A549 (cell line): ENCODE measurements at regions not wholly inside any gene's neighbourhood (a gene's known extent, or its start where the extent isn't known, plus 50 kb on each side); places are given as distances from the start of the nearest gene placed in this dataset.

Experiments
- ATAC-seq, 2 experiments: fragments of 200-7000 bp in 1 of 2; fragments of >200 bp in 1 of 2; cut with Nextera tagmentation in 1 of 2; cut with Tn5 transposase in 1 of 2; 3 replicates each; pipeline versions ENCODE4 v1.8.0 to v1.9.1; 2018 to 2020; ENCODE audit warnings: mild to moderate bottlenecking in 1 of 2, moderate library complexity in 1 of 2
- CTCF ChIA-PET: fragments of 300-600 bp; sonication (Branson Sonifier 250); formaldehyde crosslinking; extraction: SDS; loops from one replicate; lab custom pipeline; 2021; ENCODE audit warnings: antibody characterized with exemption, inconsistent platforms; lab: Yijun Ruan, JAX
- POLR2A ChIA-PET: fragments of 350-600 bp; formaldehyde crosslinking; extraction: SDS; loops from one replicate; lab custom pipeline; 2021; ENCODE audit warnings: antibody characterized with exemption, inconsistent platforms; lab: Yijun Ruan, JAX
- DNase-seq, 2 experiments: peaks; one replicate each; pipeline versions ENCODE4 v3.0.0 to v3.0.0-alpha.2; 2011 to 2016; ENCODE audit warnings: low read depth in 1 of 2, low spot score in 1 of 2
- FAIRE-seq: peaks from 2 replicates; lab custom pipeline; 2011; peaks lifted over from hg19 to GRCh38; lab: Jason Lieb, UNC
- H3K27ac ChIP-seq, 2 experiments: fragments of >200 bp; sonication (Bioruptor Twin); formaldehyde crosslinking; 3 replicates each; pipeline ENCODE4 v1.5.1; 2016 to 2017
- H3K4me1 ChIP-seq: fragments of >200 bp; sonication (Bioruptor Twin); formaldehyde crosslinking; 3 replicates; pipeline ENCODE4 v1.6.1; 2016
- H3K4me2 ChIP-seq: fragments of >200 bp; sonication (Bioruptor Twin); formaldehyde crosslinking; 3 replicates; pipeline ENCODE4 v1.6.1; 2016
- H3K4me3 ChIP-seq: fragments of >200 bp; sonication (Bioruptor Twin); formaldehyde crosslinking; 3 replicates; pipeline ENCODE4 v1.5.1; 2016
- H3K9me3 ChIP-seq: fragments of >200 bp; sonication (Bioruptor Twin); formaldehyde crosslinking; 3 replicates; pipeline ENCODE4 v1.6.1; 2016
- CBX2 ChIP-seq: fragments of 200-600 bp; sonication (generic); IDR thresholded peaks from 2 replicates; pipeline ENCODE4 v1.6.1; 2016; ENCODE audit warnings: low read depth, mild to moderate bottlenecking, borderline replicate concordance
- CEBPB ChIP-seq, 2 experiments: fragments of >200 bp in 1 of 2; sonication (Bioruptor Twin) in 1 of 2; formaldehyde crosslinking in 1 of 2; IDR thresholded peaks; 2 replicates each; pipeline ENCODE4 v1.6.1; 2012 to 2016
- CHD4 ChIP-seq: fragments of 200-600 bp; sonication (generic); IDR thresholded peaks from 2 replicates; pipeline ENCODE4 v1.6.1; 2016; ENCODE audit warnings: antibody characterized with exemption, mild to moderate bottlenecking, borderline replicate concordance
- EHF ChIP-seq: fragments of 250-450 bp; sonication (Bioruptor Pico); IDR thresholded peaks from 2 replicates; pipeline ENCODE4 v1.5.0; 2020; ENCODE audit warnings: mild to moderate bottlenecking
- EHMT2 ChIP-seq: fragments of 200-600 bp; sonication (generic); IDR thresholded peaks from 2 replicates; pipeline ENCODE4 v1.6.1; 2016; ENCODE audit warnings: antibody characterized with exemption, low read depth, mild to moderate bottlenecking, moderate library complexity
- EP300 ChIP-seq, 2 experiments: fragments of >200 bp; sonication (Bioruptor Twin); formaldehyde crosslinking; IDR thresholded peaks; 2 replicates in 1 of 2; 3 replicates in 1 of 2; pipeline ENCODE4 v1.6.1; 2016 to 2017
- ESRRA ChIP-seq: fragments of 150-350 bp; IDR thresholded peaks from 2 replicates; pipeline ENCODE4 v1.6.1; 2014; ENCODE audit warnings: mild to moderate bottlenecking, low read length, borderline replicate concordance
- FOSB ChIP-seq: fragments of 250-450 bp; sonication (Bioruptor Pico); IDR thresholded peaks from 2 replicates; pipeline ENCODE4 v1.5.0; 2020; ENCODE audit warnings: mild to moderate bottlenecking, moderate library complexity
- FOSL2 ChIP-seq, 2 experiments: fragments of 450-650 bp in 1 of 2; fragments of >200 bp in 1 of 2; sonication (Bioruptor Twin) in 1 of 2; formaldehyde crosslinking; IDR thresholded peaks; 2 replicates each; pipeline versions ENCODE4 v1.5.0 to v1.6.1; 2016 to 2020; ENCODE audit warnings: mild to moderate bottlenecking in 1 of 2, moderate library complexity in 1 of 2
- FOXS1 ChIP-seq: fragments of 250-450 bp; sonication (Bioruptor Pico); IDR thresholded peaks from 2 replicates; pipeline ENCODE4 v1.5.0; 2020; ENCODE audit warnings: mild to moderate bottlenecking, moderate library complexity
- GATA3 ChIP-seq: IDR thresholded peaks from 2 replicates; pipeline ENCODE4 v1.6.1; 2012; ENCODE audit warnings: borderline replicate concordance
- HEYL ChIP-seq: fragments of 250-450 bp; sonication (Bioruptor Pico); IDR thresholded peaks from 2 replicates; pipeline ENCODE4 v1.8.0; 2021; ENCODE audit warnings: mild to moderate bottlenecking, moderate library complexity
- HOXA7 ChIP-seq: fragments of 250-450 bp; sonication (Bioruptor Pico); IDR thresholded peaks from 2 replicates; pipeline ENCODE4 v1.5.0; 2020; ENCODE audit warnings: mild to moderate bottlenecking, moderate library complexity
- HOXB13 ChIP-seq: fragments of 250-450 bp; sonication (Bioruptor Pico); IDR thresholded peaks from 2 replicates; pipeline ENCODE4 v1.5.0; 2020; ENCODE audit warnings: low read depth, mild to moderate bottlenecking, moderate library complexity
- JUN ChIP-seq, 2 experiments: fragments of >200 bp; sonication (Bioruptor Twin); formaldehyde crosslinking; IDR thresholded peaks; 2 replicates in 1 of 2; 3 replicates in 1 of 2; pipeline ENCODE4 v1.6.1; 2016 to 2017
- KDM1A ChIP-seq: fragments of 200-600 bp; sonication (generic); IDR thresholded peaks from 2 replicates; pipeline ENCODE4 v1.6.1; 2016; ENCODE audit warnings: low read depth, mild to moderate bottlenecking
- MAZ ChIP-seq: fragments of 150-350 bp; IDR thresholded peaks from 2 replicates; pipeline ENCODE4 v1.6.1; 2014; ENCODE audit warnings: antibody characterized with exemption, low read depth, low read length, borderline replicate concordance
- NFE2L2 ChIP-seq: fragments of 150-350 bp; conservative IDR thresholded peaks from 2 replicates; pipeline ENCODE4 v1.6.1; 2014; ENCODE audit warnings: low read length
- POLR2A ChIP-seq: IDR thresholded peaks from 2 replicates; pipeline ENCODE4 v1.6.1; 2012; ENCODE audit warnings: mild to moderate bottlenecking, low read length
- RARB ChIP-seq: fragments of 250-450 bp; sonication (Bioruptor Pico); IDR thresholded peaks from 2 replicates; pipeline ENCODE4 v1.8.0; 2021; ENCODE audit warnings: mild to moderate bottlenecking, moderate library complexity
- RCOR1 ChIP-seq: fragments of 150-350 bp; IDR thresholded peaks from 2 replicates; pipeline ENCODE4 v1.6.1; 2014; ENCODE audit warnings: antibody characterized with exemption, low read length, low read depth
- RFX5 ChIP-seq: fragments of 450-650 bp; IDR thresholded peaks from 2 replicates; pipeline ENCODE4 v1.7.1; 2014; ENCODE audit warnings: antibody characterized with exemption, mild to moderate bottlenecking, moderate library complexity
- SMC3 ChIP-seq: fragments of >200 bp; sonication (Bioruptor Twin); formaldehyde crosslinking; IDR thresholded peaks from 3 replicates; pipeline ENCODE4 v1.6.1; 2018; ENCODE audit warnings: inconsistent platforms
- ZNF302 ChIP-seq: fragments of 250-450 bp; sonication (Bioruptor Pico); IDR thresholded peaks from 2 replicates; pipeline ENCODE4 v1.9.0; 2021; ENCODE audit warnings: inconsistent platforms, mild to moderate bottlenecking, moderate library complexity
- WGBS: methylation state at CpG from one replicate; pipeline ENCODE4 v1.1.6; 2017; ENCODE audit errors: missing lambda C conversion rate; 5-methylcytosine and 5-hydroxymethylcytosine counted together
- TF ChIP-seq, protein P1 (sequence below): fragments of 200-600 bp; sonication (generic); IDR thresholded peaks from 2 replicates; pipeline ENCODE4 v1.6.1; 2016; ENCODE audit warnings: antibody characterized with exemption, mild to moderate bottlenecking, moderate library complexity
- TF ChIP-seq, protein P2 (sequence below): fragments of >200 bp; sonication (Bioruptor Twin); formaldehyde crosslinking; IDR thresholded peaks from 2 replicates; pipeline ENCODE4 v1.6.1; 2016
- TF ChIP-seq, protein P3 (sequence below): fragments of >200 bp; sonication (Bioruptor Twin); formaldehyde crosslinking; IDR thresholded peaks from 3 replicates; pipeline ENCODE4 v1.6.1; 2016
- TF ChIP-seq, protein P4 (sequence below): fragments of 150-350 bp; IDR thresholded peaks from 2 replicates; pipeline ENCODE4 v1.6.1; 2014; ENCODE audit warnings: low read depth, mild to moderate bottlenecking, low read length
- TF ChIP-seq, protein P5 (sequence below): fragments of 250-450 bp; sonication (Bioruptor Pico); IDR thresholded peaks from 2 replicates; pipeline ENCODE4 v1.5.0; 2020; ENCODE audit warnings: low read depth, mild to moderate bottlenecking, moderate library complexity
- TF ChIP-seq, protein P6 (sequence below): fragments of 450-650 bp; IDR thresholded peaks from 2 replicates; pipeline ENCODE4 v1.6.1; 2014; ENCODE audit warnings: antibody characterized with exemption

DNA sequence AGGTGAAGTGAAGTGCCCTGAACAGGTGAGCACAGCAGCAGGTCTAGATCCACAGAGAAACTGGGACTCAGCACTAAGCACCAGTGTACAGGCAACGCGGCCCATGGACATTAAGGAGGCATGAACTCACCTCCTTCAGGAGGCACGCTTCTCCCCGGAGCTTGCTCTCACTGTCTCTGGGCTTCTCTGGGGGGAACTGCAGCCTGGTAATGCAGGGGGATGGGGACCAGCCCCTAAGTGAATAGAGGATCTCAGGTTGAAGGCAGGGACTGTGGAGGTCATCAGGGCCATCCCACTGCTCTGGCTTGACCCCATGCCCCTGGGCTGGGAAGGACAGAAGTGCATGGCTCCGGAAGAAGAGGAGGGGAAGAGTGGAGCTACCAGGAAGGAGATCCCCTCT is 495.6 kb upstream of the B3GAT1 start (continued):
- TF ChIP-seq, protein P1, sequence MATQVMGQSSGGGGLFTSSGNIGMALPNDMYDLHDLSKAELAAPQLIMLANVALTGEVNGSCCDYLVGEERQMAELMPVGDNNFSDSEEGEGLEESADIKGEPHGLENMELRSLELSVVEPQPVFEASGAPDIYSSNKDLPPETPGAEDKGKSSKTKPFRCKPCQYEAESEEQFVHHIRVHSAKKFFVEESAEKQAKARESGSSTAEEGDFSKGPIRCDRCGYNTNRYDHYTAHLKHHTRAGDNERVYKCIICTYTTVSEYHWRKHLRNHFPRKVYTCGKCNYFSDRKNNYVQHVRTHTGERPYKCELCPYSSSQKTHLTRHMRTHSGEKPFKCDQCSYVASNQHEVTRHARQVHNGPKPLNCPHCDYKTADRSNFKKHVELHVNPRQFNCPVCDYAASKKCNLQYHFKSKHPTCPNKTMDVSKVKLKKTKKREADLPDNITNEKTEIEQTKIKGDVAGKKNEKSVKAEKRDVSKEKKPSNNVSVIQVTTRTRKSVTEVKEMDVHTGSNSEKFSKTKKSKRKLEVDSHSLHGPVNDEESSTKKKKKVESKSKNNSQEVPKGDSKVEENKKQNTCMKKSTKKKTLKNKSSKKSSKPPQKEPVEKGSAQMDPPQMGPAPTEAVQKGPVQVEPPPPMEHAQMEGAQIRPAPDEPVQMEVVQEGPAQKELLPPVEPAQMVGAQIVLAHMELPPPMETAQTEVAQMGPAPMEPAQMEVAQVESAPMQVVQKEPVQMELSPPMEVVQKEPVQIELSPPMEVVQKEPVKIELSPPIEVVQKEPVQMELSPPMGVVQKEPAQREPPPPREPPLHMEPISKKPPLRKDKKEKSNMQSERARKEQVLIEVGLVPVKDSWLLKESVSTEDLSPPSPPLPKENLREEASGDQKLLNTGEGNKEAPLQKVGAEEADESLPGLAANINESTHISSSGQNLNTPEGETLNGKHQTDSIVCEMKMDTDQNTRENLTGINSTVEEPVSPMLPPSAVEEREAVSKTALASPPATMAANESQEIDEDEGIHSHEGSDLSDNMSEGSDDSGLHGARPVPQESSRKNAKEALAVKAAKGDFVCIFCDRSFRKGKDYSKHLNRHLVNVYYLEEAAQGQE: no peak
- TF ChIP-seq, protein P2, sequence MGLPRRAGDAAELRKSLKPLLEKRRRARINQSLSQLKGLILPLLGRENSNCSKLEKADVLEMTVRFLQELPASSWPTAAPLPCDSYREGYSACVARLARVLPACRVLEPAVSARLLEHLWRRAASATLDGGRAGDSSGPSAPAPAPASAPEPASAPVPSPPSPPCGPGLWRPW: no peak
- TF ChIP-seq HOXA7 (CRISPR knock-in tag): no peak
- TF ChIP-seq HOXB13 (CRISPR knock-in tag): no peak
- no peak for TF ChIP-seq RARB (CRISPR knock-in tag)
- no peak for TF ChIP-seq JUN (IDR thresholded peaks at IDR 0.05)
- no peak for TF ChIP-seq RCOR1
- no peak for TF ChIP-seq CHD4
- no peak for TF ChIP-seq MAZ
- no peak for TF ChIP-seq CEBPB (IDR thresholded peaks at IDR 0.05)
- TF ChIP-seq SMC3: no peak
- no peak for TF ChIP-seq FOXS1 (CRISPR knock-in tag)
- no peak for TF ChIP-seq CBX2
- no peak for TF ChIP-seq RFX5

DNA sequence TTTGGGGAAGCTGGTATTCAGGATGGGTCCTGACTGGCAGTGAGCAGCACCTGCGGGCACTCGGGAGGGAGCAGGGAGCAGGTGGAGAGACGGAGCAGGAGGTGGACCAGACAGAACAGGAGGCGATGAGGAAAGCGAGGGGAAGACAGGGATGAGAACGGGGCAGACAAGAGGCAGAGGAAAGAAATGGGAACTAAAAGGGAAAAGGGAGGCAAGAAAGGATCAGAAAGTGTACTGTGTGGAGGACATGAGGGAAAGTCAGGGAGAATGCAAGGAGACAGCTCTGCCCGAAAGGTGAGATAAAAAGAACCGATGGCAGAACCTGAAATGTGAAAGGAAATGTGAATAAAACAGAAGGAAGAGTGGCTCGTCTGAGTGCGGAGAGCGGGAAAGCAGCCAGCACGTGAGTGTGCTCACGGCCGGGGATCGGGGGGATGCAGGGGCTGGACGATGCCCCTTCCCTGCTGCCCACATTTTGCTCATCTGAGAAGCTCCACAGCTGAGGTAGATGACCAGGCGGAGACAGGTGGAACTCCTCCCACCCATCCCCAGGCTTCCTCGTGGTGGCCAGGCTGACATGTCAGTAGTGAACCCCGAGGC is 494.4 kb upstream of the B3GAT1 start:
- FAIRE-seq (no peak), DNase-seq (no peak), ATAC-seq (no peak)
- H3K4me1 ChIP-seq: no peaks in the 10 kb centered on the region
- POLR2A ChIA-PET: no interaction called here
- no peaks in the 10 kb centered on the region for H3K9me3 ChIP-seq
- TF ChIP-seq EHF (CRISPR knock-in tag): no peak
- no peak for TF ChIP-seq FOSB
- TF ChIP-seq POLR2A: no peak
- TF ChIP-seq MAZ: no peak
- TF ChIP-seq RFX5: no peak
- TF ChIP-seq NFE2L2: no peak
- no peak overlapping the region for H3K4me2 ChIP-seq
- 23% methylated on average over 17 of the region's 19 CpGs for WGBS
- no peak overlapping the region for H3K4me3 ChIP-seq
- CTCF ChIA-PET: no interaction called here
- no peak overlapping the region for H3K27ac ChIP-seq

DNA sequence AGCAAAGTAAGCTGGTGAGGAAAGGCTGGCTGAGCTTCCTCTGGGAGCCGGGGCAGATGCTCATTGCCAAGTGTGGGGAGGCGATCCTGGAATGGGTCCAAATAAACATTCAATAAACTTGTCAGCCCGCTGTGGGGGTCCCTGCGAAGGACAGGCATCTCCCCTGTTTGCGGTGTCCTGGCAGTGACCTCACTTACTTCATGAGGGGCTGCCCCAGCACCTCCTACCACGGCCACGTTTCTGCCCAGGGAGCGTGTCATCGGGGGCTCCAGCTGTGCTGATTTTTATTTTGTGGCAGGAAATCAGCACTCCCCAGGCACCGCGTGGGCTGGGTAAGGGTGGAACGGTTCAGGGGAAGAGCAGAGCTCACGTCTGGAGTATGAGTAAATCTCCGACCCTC is 493.9 kb upstream of the B3GAT1 start:
- no peak for FAIRE-seq
- Histone ChIP-seq H3K4me3 (no peak overlapping the region), H3K4me1 (no peaks in the 10 kb centered on the region), H3K27ac (no peak overlapping the region), H3K4me2 (no peak overlapping the region), H3K9me3 (no peaks in the 10 kb centered on the region)
- ChIA-PET CTCF (no interaction called here), POLR2A (no interaction called here)
- no peak for DNase-seq
- 9% methylated on average over 4 of the region's 14 CpGs for WGBS
- no peak for ATAC-seq
- TF ChIP-seq EHMT2 (no peak), HOXA7 (CRISPR knock-in tag) (no peak), HEYL (CRISPR knock-in tag) (no peak), RARB (CRISPR knock-in tag) (no peak), KDM1A (no peak), CBX2 (no peak), ESRRA (no peak), GATA3 (no peak), FOSL2 (IDR thresholded peaks at IDR 0.05) (no peak), FOSL2 (CRISPR knock-in tag; IDR thresholded peaks at IDR 0.05) (no peak), ZNF302 (CRISPR knock-in tag) (no peak), HOXB13 (CRISPR knock-in tag) (no peak), EP300 (IDR thresholded peaks at IDR 0.05) (no peak)
- TF ChIP-seq, protein P3, sequence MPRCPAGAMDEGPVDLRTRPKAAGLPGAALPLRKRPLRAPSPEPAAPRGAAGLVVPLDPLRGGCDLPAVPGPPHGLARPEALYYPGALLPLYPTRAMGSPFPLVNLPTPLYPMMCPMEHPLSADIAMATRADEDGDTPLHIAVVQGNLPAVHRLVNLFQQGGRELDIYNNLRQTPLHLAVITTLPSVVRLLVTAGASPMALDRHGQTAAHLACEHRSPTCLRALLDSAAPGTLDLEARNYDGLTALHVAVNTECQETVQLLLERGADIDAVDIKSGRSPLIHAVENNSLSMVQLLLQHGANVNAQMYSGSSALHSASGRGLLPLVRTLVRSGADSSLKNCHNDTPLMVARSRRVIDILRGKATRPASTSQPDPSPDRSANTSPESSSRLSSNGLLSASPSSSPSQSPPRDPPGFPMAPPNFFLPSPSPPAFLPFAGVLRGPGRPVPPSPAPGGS: no peak
- TF ChIP-seq, protein P4, sequence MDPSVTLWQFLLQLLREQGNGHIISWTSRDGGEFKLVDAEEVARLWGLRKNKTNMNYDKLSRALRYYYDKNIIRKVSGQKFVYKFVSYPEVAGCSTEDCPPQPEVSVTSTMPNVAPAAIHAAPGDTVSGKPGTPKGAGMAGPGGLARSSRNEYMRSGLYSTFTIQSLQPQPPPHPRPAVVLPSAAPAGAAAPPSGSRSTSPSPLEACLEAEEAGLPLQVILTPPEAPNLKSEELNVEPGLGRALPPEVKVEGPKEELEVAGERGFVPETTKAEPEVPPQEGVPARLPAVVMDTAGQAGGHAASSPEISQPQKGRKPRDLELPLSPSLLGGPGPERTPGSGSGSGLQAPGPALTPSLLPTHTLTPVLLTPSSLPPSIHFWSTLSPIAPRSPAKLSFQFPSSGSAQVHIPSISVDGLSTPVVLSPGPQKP: no peak
- TF ChIP-seq, protein P5, sequence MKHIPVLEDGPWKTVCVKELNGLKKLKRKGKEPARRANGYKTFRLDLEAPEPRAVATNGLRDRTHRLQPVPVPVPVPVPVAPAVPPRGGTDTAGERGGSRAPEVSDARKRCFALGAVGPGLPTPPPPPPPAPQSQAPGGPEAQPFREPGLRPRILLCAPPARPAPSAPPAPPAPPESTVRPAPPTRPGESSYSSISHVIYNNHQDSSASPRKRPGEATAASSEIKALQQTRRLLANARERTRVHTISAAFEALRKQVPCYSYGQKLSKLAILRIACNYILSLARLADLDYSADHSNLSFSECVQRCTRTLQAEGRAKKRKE (CRISPR knock-in tag): no peak
- TF ChIP-seq, protein P6, sequence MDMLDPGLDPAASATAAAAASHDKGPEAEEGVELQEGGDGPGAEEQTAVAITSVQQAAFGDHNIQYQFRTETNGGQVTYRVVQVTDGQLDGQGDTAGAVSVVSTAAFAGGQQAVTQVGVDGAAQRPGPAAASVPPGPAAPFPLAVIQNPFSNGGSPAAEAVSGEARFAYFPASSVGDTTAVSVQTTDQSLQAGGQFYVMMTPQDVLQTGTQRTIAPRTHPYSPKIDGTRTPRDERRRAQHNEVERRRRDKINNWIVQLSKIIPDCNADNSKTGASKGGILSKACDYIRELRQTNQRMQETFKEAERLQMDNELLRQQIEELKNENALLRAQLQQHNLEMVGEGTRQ: no peak
